Dedifferentiated amniotic fluid mesenchymal stem cell (primary cell): ENCODE measurements at regions not wholly inside any gene's neighbourhood (a gene's known extent, or its start where the extent isn't known, plus 50 kb on each side); places are given as distances from the start of the nearest gene placed in this dataset.
"Not testable (repeated sequence)": the region's sequence is repeated elsewhere in the genome, so short reads cannot be mapped to it uniquely, and the experiment has no call there.

ENCODE experiments used
- DNase-seq: peaks from one replicate; pipeline ENCODE4 v3.0.0-alpha.2; 2016; ENCODE audit errors: extremely low spot score

DNA sequence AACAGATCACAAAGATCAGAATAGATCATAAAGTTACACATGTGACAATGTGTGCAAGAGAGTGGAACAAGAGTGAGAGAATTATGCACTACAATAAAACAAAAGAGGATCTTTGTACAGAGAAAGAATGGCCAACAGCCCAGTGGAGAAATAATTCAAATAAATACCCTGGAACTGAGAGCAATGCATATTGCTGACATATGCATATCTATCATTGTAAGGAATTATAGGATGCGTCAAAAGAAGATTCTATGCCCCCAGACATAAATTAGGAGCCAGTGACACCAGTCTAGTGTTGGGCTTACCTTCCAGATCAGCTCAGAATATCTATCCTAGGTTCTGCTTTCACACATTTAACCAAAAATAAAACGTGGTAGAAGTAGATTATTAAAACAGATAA lies 320.1 kb upstream of the VCX start:
- no peak for DNase-seq

- no peak for DNase-seq
Observed at GRCh38 chrX:7515681-7516413, 327.1 kb upstream of the VCX start.

- DNase-seq: no peak
Observed at GRCh38 chrX:7514871-7515599, 327.9 kb upstream of the VCX start.

- DNase-seq: no peak
Observed at GRCh38 chrX:7512845-7513244, 330.1 kb upstream of the VCX start.

DNA sequence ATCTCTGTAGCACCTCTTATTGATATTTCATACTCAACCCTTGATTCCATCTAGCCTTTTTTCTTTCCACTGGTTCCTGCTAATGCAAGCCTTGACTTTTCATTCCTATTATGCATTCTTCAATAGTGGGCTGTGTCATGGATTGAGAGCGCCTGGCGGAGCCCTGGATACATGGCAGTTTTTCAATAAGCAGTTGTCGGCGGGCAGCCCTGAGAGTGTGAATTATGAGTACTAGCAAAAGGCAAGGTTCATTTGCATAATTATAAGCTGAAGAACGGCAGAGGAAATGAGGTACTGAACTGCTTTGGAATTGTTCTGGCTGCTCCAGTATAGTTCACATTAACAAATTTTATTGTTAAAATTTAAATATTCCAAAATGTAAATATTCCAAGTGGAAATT lies 339.7 kb upstream of the VCX start:
- DNase-seq: no peak

GRCh38 chrX:7500386-7500785 lies 342.6 kb upstream of the VCX start:
- DNase-seq: no peak

DNA sequence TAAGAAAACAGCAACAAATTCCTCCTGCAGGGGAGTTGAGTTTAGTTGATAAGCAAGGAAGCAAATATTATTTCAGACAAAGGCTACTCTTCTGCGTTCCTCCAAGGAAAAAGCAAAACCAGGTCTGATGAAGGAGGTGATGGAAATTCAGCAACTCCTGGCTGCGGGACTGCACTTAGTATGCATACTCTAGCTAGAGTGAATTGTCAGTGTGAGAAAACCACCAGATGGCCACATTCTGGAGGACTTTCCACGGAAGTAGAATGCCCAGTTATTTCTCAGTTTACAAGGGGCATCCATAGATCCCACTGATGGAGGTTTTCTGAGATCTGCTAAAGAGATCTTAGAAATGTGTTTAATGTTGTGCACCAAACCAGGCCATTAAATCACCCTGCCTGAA lies 338.6 kb upstream of the PUDP start:
- DNase-seq: no peak

- no peak for DNase-seq
Observed at GRCh38 chrX:7485061-7485460, 337.1 kb upstream of the PUDP start.

DNA sequence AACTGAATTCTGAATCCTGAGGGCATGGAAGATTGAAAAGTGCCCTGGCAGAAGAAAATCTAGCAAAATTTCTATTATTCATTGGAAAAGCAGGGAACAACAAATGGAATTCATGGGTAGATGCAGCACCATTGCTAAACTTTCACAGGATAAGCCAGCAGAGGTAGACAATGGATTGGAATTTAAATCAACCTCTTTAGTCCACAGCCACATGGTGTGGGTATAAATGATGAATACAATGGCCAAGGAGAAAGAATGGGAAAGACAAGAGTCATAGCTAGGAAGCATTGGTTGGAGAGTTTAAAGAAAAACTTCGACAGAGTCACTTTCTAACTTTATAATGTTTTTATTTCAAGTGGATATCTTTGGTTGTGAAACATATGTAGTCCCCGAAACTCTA lies 332.8 kb upstream of the PUDP start:
- no peak for DNase-seq

DNA sequence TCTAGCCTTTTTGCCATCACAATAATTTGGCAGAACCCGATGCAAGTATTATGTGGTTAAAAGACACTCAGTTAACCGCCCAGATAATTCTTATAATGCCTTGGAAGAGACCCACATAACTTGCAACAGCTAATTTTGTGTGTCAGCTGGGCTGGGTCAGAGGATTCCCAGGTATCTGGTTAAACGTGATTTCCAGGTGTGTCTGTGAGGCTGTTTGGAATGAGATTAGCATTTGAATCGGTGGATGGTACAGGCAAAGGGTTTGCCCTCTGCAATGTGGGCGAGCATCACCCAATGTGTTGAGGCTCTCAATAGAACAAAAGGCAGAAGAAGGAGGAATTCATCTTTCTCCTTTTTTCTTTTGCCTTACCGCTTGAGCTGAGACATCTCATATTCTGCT lies 314.2 kb upstream of the PUDP start:
- DNase-seq: no peak

- DNase-seq: not testable (repeated sequence)
Observed at GRCh38 chrX:7461051-7461450, 313.1 kb upstream of the PUDP start.

- DNase-seq: no peak
Observed at GRCh38 chrX:7447801-7448499, 300.0 kb upstream of the PUDP start.

DNA sequence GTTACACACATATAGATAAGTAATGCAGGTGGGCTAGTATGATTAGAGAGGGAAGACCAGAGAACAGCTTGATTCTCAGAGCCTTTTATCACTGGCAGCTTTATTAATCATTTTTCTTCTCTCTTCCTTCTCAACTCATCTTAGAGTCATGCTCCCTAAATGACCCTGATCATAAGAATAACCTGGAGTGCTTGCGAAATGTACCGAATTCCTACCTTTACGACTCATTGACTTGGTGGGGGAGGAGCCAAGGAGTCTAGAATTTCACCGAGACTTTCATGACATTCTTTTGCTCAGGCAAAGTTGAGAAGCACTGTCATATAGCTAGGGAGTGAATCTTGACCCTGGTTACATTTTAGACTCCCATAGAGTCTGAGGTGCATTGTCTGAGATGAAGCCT lies 298.9 kb upstream of the PUDP start:
- no peak for DNase-seq

DNA sequence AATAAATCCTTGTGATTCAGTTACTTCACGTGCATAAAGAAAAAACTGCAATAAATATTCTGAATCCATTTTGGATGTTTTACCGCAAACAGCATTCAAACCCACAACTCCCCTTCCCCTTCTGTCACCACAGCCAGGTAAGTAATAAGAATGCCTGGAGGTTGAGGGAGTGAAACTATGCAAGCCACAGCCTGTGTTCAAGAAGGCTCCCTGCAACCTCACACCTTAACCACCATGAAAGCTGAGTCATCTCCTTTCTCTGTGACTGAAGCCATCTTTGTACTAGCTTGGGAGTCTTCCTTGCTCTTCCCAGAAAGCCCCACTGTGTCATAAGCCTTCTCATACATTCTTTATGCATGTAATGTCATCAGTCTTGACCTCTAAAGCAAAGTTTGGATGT lies 297.0 kb upstream of the PUDP start:
- DNase-seq: no peak

DNA sequence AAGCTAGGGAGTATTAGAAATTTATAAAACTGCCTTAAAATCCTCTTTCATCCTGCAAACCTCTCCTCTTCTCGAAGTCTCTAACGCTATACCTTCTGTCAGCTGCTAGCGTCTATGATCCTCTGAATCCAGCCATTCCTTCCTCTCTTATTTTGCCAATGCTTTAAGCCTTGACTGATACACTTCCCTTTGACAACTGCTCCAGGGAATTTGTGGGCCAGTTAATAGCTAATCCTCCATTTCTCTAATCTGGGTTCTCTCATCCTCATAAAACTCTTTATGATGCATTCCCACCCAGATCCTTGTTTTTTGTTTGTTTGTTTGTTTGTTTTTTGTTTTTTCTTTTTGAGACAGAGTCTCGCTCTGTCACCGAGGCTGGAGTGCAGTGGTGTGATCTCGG lies 293.6 kb upstream of the PUDP start:
- DNase-seq: no peak

- no peak for DNase-seq
Observed at GRCh38 chrX:7435822-7436221, 287.9 kb upstream of the PUDP start.

- DNase-seq: no peak
Observed at GRCh38 chrX:7432901-7433300, 284.9 kb upstream of the PUDP start.

- DNase-seq: no peak
Observed at GRCh38 chrX:7420717-7421116, 272.8 kb upstream of the PUDP start.

DNA sequence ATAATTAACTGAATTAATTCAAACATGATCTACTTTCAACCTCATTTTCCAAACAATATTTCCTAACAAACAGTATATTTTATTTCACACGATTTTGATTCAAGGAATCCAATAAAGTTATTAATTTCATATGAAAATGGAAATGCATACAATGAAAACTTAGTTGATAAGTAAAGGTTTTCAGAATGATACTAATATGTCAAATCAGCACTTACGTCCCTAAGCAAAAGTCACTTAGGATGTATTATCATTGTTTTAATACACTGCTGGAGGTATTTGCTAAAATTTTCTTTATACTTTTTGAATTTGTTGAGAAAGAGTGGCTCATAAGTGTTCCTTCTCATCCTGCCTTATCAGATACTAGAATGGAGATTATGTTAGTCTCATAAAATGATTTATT lies 266.8 kb upstream of the PUDP start:
- no peak for DNase-seq

DNA sequence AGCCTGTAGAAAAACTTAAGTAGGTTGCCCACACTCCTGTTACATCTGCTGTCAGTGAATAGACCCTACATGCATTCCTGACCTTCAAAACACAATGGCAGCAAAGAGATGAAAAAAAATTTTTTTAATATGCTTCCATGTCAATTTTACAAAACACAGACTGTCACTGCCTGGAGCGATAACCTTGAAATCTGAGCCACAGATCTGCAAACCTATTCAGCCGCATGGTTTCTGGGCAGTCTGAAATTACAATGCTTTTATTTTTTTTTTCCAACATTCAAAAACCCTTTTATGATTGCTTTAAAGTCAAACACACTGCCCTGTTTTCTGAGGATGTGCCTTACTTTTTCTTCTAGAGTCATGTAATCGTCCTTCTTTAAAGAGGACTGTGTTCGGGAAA lies 264.9 kb upstream of the PUDP start:
- no peak for DNase-seq

DNA sequence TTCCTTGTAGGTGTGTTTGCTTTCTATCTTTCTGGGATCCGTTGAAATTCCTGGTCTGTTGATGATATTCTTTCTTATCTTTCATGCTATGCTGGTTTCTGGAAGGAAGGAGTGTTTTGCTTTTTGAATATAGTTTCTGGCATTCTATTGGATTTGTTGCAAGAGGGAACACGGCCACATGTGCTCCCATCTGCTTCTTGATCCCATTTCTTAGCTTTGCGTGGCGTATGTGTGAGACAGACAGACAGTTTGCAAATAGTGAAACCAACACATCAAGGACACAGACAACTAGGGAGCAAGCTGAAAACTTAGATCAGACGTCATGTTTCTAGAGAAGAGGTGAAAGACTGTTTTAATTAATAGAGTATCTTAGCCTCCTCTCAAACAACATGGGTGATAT lies 261.9 kb upstream of the PUDP start:
- DNase-seq: no peak

DNA sequence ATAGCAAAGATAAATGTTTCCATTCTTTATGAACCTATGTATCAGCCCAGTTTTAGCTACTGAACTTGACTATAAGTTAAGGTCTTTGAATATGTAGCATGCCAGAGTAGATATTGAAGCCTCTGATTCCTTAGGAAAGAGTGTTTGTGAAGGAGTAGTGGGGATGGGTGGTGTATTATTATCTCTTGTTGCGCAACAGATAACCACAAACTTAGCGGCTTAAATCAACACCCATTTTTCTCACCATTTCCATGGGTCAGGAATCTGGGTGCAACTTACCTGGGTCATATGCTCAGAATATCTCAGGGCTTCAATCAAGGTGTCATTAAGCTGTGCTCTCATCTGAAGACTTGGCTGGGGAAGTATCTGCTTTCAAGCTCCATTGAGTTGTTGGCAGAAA lies 251.4 kb upstream of the PUDP start:
- no peak for DNase-seq

DNA sequence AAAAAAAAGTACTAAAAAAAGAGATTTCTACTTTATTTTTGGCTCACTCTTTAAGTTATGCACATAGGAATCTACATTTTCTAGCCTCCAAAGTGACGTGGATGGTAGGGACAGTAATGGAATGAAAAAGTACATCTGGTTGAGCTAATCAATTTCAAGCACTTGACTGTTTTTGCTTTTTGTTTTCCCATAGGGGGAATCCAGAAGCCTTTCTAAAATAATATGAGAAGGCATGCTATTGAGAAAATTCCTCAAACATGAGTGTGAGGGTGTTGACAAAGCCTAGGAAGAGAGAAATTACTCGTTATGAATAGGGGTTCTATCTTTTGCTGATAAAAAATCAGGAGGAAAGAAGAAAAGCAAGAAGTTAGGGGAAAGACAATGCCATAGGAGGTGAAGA lies 242.5 kb upstream of the PUDP start:
- no peak for DNase-seq
